GM12874 (cell line): ENCODE measurements at regions not wholly inside any gene's neighbourhood (a gene's known extent, or its start where the extent isn't known, plus 50 kb on each side); places are given as distances from the start of the nearest gene placed in this dataset.

ENCODE experiments used
- CTCF ChIP-seq: IDR thresholded peaks from 2 replicates; pipeline ENCODE4 v1.5.1; 2011; ENCODE audit warnings: low read depth, mild to moderate bottlenecking, control low read depth, low read length, moderate library complexity; ENCODE audit not compliant: insufficient read depth

GRCh38 chr2:175640655-175641054 is 361.4 kb downstream of the LNPK start:
- no peak for TF ChIP-seq CTCF

- no peak for TF ChIP-seq CTCF
Measured at GRCh38 chr2:175633227-175633626, 368.8 kb downstream of the LNPK start.

- no peak for TF ChIP-seq CTCF
Measured at GRCh38 chr2:175631245-175631623, 370.8 kb downstream of the LNPK start.

GRCh38 chr2:175630280-175631244 is 371.5 kb downstream of the LNPK start:
- no peak for TF ChIP-seq CTCF

- no peak for TF ChIP-seq CTCF
Measured at GRCh38 chr2:175628243-175628642, 373.8 kb downstream of the LNPK start.

GRCh38 chr2:175627405-175627804 is 374.7 kb downstream of the LNPK start:
- no peak for TF ChIP-seq CTCF

- no peak for TF ChIP-seq CTCF
Measured at GRCh38 chr2:175626796-175627195, 375.3 kb downstream of the LNPK start.
